GM12878 (cell line): ENCODE measurements at regions not wholly inside any gene's neighbourhood (a gene's known extent, or its start where the extent isn't known, plus 50 kb on each side); places are given as distances from the start of the nearest gene placed in this dataset.

Experiments
- EZH2 ChIP-seq: IDR thresholded peaks from 2 replicates; pipeline ENCODE4 v1.6.1; 2012; ENCODE audit warnings: low read depth, mild to moderate bottlenecking, control low read depth, inconsistent platforms, low read length, borderline replicate concordance; ENCODE audit not compliant: control insufficient read depth
- HDAC2 ChIP-seq: fragments of 200-600 bp; sonication (generic); IDR thresholded peaks from 2 replicates; pipeline ENCODE4 v1.6.1; 2017
- POLR2A ChIP-seq: IDR thresholded peaks from 2 replicates; pipeline ENCODE4 v1.6.1; 2011; ENCODE audit warnings: low read depth, mild to moderate bottlenecking, low read length
- TF ChIP-seq, protein P1 (sequence below), 3 experiments: IDR thresholded peaks in 2 of 3; conservative IDR thresholded peaks in 1 of 3; 2 replicates each; pipeline ENCODE4 v1.5.1; 2011; ENCODE audit warnings: low read depth in 3 of 3, low read length in 3 of 3, mild to moderate bottlenecking in 3 of 3, control low read depth in 2 of 3, moderate library complexity in 2 of 3, inconsistent platforms in 1 of 3, mixed read lengths in 1 of 3; ENCODE audit not compliant: control insufficient read depth in 2 of 3, insufficient read depth in 1 of 3; ENCODE audit errors: extremely low read depth in 1 of 3

DNA sequence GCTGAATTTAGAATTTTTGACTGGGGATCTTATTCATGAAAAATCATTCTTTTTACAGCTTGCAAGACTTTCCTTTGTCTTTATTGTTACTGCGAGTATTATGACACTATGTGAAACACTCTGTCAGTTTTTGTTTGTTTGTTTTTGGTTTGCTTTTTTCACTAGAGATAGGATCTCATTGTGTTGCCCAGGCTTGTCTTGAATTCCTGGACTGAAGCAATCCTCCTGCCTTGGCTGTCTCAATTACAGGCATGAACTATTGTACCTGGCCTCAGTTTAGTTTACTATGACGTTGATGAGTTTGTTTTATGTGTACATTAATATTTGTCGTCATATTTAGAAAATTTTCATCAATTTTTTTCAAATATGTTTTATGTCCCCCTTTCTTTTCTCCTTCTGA lies 1030.0 kb upstream of the PRR20A start:
- TF ChIP-seq EZH2 (no peak), HDAC2 (no peak), POLR2A (no peak)
- TF ChIP-seq, protein P1, sequence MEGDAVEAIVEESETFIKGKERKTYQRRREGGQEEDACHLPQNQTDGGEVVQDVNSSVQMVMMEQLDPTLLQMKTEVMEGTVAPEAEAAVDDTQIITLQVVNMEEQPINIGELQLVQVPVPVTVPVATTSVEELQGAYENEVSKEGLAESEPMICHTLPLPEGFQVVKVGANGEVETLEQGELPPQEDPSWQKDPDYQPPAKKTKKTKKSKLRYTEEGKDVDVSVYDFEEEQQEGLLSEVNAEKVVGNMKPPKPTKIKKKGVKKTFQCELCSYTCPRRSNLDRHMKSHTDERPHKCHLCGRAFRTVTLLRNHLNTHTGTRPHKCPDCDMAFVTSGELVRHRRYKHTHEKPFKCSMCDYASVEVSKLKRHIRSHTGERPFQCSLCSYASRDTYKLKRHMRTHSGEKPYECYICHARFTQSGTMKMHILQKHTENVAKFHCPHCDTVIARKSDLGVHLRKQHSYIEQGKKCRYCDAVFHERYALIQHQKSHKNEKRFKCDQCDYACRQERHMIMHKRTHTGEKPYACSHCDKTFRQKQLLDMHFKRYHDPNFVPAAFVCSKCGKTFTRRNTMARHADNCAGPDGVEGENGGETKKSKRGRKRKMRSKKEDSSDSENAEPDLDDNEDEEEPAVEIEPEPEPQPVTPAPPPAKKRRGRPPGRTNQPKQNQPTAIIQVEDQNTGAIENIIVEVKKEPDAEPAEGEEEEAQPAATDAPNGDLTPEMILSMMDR (IDR thresholded peaks at IDR 0.05 in 2 of 3, conservative IDR thresholded peaks at IDR 0.05 in 1 of 3; ENCODE audit: control insufficient read depth in 2 of 3, extremely low read depth in 1 of 3, insufficient read depth in 1 of 3, low read depth in 3 of 3, low read length in 3 of 3) = no peak
